ENCODE measurements at regions not wholly inside any gene's neighbourhood (a gene's known extent, or its start where the extent isn't known, plus 50 kb on each side); places are given as distances from the start of the nearest gene placed in this dataset.

DNA sequence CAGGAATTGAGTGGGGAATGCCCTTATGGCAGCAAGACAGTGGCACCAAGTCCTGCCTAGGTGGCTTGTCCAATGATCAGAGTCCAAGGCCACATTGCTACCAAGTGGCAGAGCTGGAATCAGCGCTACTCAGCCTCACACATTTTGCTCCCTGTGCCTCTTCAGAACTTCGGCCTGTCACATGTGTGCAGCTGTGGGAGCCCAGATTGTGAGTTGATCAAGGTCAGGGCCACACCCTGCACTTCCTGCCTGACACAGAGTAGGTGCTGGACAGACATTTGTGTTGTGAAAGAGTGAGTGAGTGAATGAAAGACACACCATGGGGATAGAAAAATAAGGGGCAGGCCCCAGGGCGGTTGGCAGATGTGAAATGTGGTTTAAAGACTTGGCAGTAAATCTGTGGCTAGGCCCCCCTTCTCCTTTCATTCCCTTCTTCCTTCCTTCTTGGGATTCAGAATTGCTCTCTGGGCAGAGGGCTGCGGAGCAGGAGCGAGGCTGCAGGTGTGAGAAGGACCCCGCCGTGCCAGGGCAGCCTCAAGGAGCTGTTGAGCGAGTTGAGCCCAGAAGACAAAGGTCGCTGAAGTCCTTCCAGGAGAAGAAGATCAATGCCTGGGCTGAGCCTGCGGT, 83.5 kb downstream of the SLC25A47 start (continued):
- TF ChIP-seq PBX2 (CRISPR knock-in tag; IDR thresholded peaks at IDR 0.05; ENCODE audit: low read depth) = no peak
- 0 out of 2 replicates have a peak, but pooled peaks have one; percentile 5 for TF ChIP-seq PBX2 (tag; conservative IDR thresholded peaks at IDR 0.05; ENCODE audit: low read depth)
- TF ChIP-seq, protein P1, sequence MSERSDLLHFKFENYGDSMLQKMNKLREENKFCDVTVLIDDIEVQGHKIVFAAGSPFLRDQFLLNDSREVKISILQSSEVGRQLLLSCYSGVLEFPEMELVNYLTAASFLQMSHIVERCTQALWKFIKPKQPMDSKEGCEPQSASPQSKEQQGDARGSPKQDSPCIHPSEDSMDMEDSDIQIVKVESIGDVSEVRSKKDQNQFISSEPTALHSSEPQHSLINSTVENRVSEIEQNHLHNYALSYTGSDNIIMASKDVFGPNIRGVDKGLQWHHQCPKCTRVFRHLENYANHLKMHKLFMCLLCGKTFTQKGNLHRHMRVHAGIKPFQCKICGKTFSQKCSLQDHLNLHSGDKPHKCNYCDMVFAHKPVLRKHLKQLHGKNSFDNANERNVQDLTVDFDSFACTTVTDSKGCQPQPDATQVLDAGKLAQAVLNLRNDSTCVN (CRISPR knock-in tag; IDR thresholded peaks at IDR 0.05) = no peak
- TF ChIP-seq FUS (optimal IDR thresholded peaks at IDR 0.05; ENCODE audit: low read depth, low read length) = no peak
- TF ChIP-seq ZNF311 (CRISPR knock-in tag; IDR thresholded peaks at IDR 0.05) = no peak
- no peak for TF ChIP-seq CHD2 (IDR thresholded peaks at IDR 0.05; ENCODE audit: low read depth, low read length)
- no peak for TF ChIP-seq FOXJ2 (tag; IDR thresholded peaks at IDR 0.05)
- no peak for TF ChIP-seq MXD1 (CRISPR knock-in tag; IDR thresholded peaks at IDR 0.05; ENCODE audit: borderline replicate concordance, poor library complexity, severe bottlenecking)
- peak; percentile 57 for TF ChIP-seq BHLHE40 (IDR thresholded peaks at IDR 0.05; ENCODE audit: low read length)
- TF ChIP-seq MEIS2 (IDR thresholded peaks at IDR 0.05; ENCODE audit: partially characterized antibody) = peak; percentile 27
- TF ChIP-seq POLR2B (IDR thresholded peaks at IDR 0.05; ENCODE audit: low read depth, partially characterized antibody) = no peak
- no peak for TF ChIP-seq ZNF174 (CRISPR knock-in tag; IDR thresholded peaks at IDR 0.05)
- TF ChIP-seq MTF1 (CRISPR knock-in tag; IDR thresholded peaks at IDR 0.05; ENCODE audit: borderline replicate concordance) = no peak
- TF ChIP-seq MIER1 (IDR thresholded peaks at IDR 0.05; ENCODE audit: low read depth) = no peak
- TF ChIP-seq ZBTB8A (IDR thresholded peaks at IDR 0.05; ENCODE audit: partially characterized antibody) = no peak
- TF ChIP-seq KAT2B (IDR thresholded peaks at IDR 0.05; ENCODE audit: low read depth, low read length) = no peak
- no peak for TF ChIP-seq SLC30A9 (CRISPR knock-in tag; IDR thresholded peaks at IDR 0.05)
- TF ChIP-seq NCOA4 (IDR thresholded peaks at IDR 0.05; ENCODE audit: partially characterized antibody) = no peak
- peak; percentile 31 to 44; a peak in 3 of 4 replicates for TF ChIP-seq NRF1 (conservative IDR thresholded peaks at IDR 0.05 in 1 of 2, IDR thresholded peaks at IDR 0.05 in 1 of 2)
- no peak for TF ChIP-seq ZNF133 (CRISPR knock-in tag; IDR thresholded peaks at IDR 0.05)
- TF ChIP-seq EHMT2 (IDR thresholded peaks at IDR 0.05) = no peak
- no peak for TF ChIP-seq ZNF282 (CRISPR knock-in tag; IDR thresholded peaks at IDR 0.05)
- no peak for TF ChIP-seq ZNF347 (CRISPR knock-in tag; IDR thresholded peaks at IDR 0.05; ENCODE audit: low read depth)
- no peak for TF ChIP-seq ZNF239 (CRISPR knock-in tag; IDR thresholded peaks at IDR 0.05)
- no peak for TF ChIP-seq MAFK (IDR thresholded peaks at IDR 0.05; ENCODE audit: low read length)
- TF ChIP-seq HNRNPLL (IDR thresholded peaks at IDR 0.05; ENCODE audit: low read depth, low read length, poor library complexity, severe bottlenecking) = no peak
